ENCODE measurements at regions not wholly inside any gene's neighbourhood (a gene's known extent, or its start where the extent isn't known, plus 50 kb on each side); places are given as distances from the start of the nearest gene placed in this dataset.

GRCh38 chr3:31379598-31379997 is 153.1 kb upstream of the STT3B start:
- WGBS, 2 donors, result 93 to 95% methylated on average over 2 of the region's 2 CpGs

GRCh38 chr3:31382856-31383255 is 149.9 kb upstream of the STT3B start:
- H3K4me1 ChIP-seq, result peaks cover 0 to 7% (median 0%) of the 10 kb centered on the region in 3 donors
- H3K4me3 ChIP-seq, result no peak overlapping the region
- no peaks in the 10 kb centered on the region for H3K36me3 ChIP-seq
- WGBS, 2 donors, result 64 to 83% methylated on average over 1 of the region's 1 CpG
- H3K27me3 ChIP-seq, result no peaks in the 10 kb centered on the region
- no peak overlapping the region for H3K27ac ChIP-seq
- TF ChIP-seq POLR2A (IDR thresholded peaks at IDR 0.05) (no peak), CTCF (IDR thresholded peaks at IDR 0.05) (no peak)
- no peaks in the 10 kb centered on the region for H3K9me3 ChIP-seq
- intact Hi-C loops (cut with DNase I), result no loop called here
- no peak for DNase-seq

More at GRCh38 chr3:31379598-31379997, 153.1 kb upstream of the STT3B start:
- no peak for DNase-seq
- no peaks in the 10 kb centered on the region for H3K27me3 ChIP-seq
- H3K4me3 ChIP-seq, result no peak overlapping the region
- no peaks in the 10 kb centered on the region for H3K9me3 ChIP-seq
- peaks cover 0 to 21% (median 0%) of the 10 kb centered on the region in 3 donors for H3K4me1 ChIP-seq
- no peaks in the 10 kb centered on the region for H3K36me3 ChIP-seq
- intact Hi-C loops (cut with DNase I), result no loop called here
- TF ChIP-seq POLR2A (IDR thresholded peaks at IDR 0.05), result no peak
- TF ChIP-seq CTCF (IDR thresholded peaks at IDR 0.05), result no peak
- H3K27ac ChIP-seq, result no peak overlapping the region

GRCh38 chr3:31384117-31384516 is 148.6 kb upstream of the STT3B start:
- Histone ChIP-seq H3K4me3 (no peak overlapping the region), H3K4me1 (no peaks in the 10 kb centered on the region), H3K36me3 (no peaks in the 10 kb centered on the region), H3K27ac (no peak overlapping the region), H3K9me3 (no peaks in the 10 kb centered on the region), H3K27me3 (no peaks in the 10 kb centered on the region)
- DNase-seq, result no peak
- TF ChIP-seq CTCF (IDR thresholded peaks at IDR 0.05), result no peak
- TF ChIP-seq POLR2A (IDR thresholded peaks at IDR 0.05), result no peak
- intact Hi-C loops (cut with DNase I), result no loop called here
- 86 to 92% methylated on average over 1 of the region's 1 CpG for WGBS, 2 donors

GRCh38 chr3:31389939-31390338 is 142.8 kb upstream of the STT3B start:
- WGBS, 2 donors, result 43 to 74% methylated on average over 1 of the region's 1 CpG
- Histone ChIP-seq H3K27ac (no peak overlapping the region), H3K4me1 (no peaks in the 10 kb centered on the region), H3K36me3 (no peaks in the 10 kb centered on the region), H3K4me3 (no peak overlapping the region), H3K27me3 (no peaks in the 10 kb centered on the region), H3K9me3 (no peaks in the 10 kb centered on the region)
- no peak for TF ChIP-seq POLR2A (IDR thresholded peaks at IDR 0.05)
- no peak for TF ChIP-seq CTCF (IDR thresholded peaks at IDR 0.05)
- intact Hi-C loops (cut with DNase I), result no loop called here
- no peak for DNase-seq

DNA sequence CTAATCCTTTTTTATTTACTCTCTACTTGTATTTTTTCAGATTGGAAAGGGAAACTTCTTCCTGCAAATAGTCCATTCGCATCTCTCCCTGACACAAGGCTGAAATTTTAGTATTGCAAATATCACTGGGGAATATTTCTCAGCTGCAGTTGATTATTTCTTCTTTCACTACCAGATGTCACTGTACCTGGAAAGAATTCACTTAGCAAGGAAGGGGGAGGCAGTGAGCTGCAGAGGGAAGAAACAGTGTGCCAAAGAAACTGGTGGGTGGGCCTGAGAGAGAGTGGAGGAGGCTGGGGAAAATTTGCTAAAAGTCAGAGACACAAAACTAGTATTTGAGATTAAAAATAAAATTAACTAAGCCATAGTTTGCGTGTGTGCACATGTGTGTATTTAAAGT is 142.3 kb upstream of the STT3B start:
- no peak for DNase-seq
- Histone ChIP-seq H3K36me3 (no peaks in the 10 kb centered on the region), H3K4me3 (no peak overlapping the region), H3K9me3 (no peaks in the 10 kb centered on the region), H3K4me1 (no peaks in the 10 kb centered on the region), H3K27ac (no peak overlapping the region), H3K27me3 (no peaks in the 10 kb centered on the region)
- 90 to 92% methylated on average over 2 of the region's 2 CpGs for WGBS, 2 donors
- intact Hi-C loops (cut with DNase I), result no loop called here
- TF ChIP-seq POLR2A (IDR thresholded peaks at IDR 0.05), result no peak
- TF ChIP-seq CTCF (IDR thresholded peaks at IDR 0.05), result no peak

All from esophagus squamous epithelium (tissue), 5 donors.